ENCODE measurements at regions not wholly inside any gene's neighbourhood (a gene's known extent, or its start where the extent isn't known, plus 50 kb on each side); places are given as distances from the start of the nearest gene placed in this dataset.
"Not testable (repeated sequence)": the region's sequence is repeated elsewhere in the genome, so short reads cannot be mapped to it uniquely, and the experiment has no call there.

DNA sequence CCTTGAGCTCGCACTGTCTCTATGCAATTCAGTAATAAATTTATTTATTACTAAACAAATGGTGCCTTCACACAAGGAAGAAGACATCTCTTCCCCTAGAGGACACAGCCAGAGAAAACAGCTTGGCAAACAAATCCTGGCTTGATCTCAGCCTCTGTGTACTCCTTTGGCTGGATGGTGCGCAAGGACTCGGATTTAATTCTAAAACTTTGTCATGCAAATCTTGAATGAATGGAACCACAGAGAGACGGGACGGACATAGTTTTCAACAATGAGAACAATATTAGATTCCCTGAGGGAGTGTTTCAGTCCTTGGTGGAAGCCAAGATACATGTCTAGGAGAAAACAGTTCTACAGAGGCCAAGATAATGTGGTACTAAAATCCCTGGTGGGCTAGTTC lies 349.5 kb downstream of the NPIPA8 start:
- no peak for DNase-seq

DNA sequence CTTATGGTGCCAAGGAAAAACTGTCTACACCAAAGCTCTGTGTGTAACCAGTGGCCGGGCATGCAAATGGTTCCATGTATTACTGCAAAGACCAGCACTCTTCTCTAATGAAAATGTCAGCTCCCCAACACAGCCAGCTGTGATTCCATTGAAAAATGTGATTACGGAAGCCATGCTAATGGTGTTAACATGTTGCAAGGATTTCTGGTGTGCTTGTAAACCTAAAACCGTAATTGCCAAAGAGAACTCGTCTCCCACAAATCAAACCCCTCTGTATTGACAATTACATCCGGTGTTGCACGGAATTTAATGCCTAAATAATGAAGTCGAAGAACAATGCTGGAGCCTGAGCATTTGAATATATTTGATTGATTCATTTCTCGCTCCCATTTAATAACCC lies 351.7 kb downstream of the NPIPA8 start:
- DNase-seq = no peak

DNA sequence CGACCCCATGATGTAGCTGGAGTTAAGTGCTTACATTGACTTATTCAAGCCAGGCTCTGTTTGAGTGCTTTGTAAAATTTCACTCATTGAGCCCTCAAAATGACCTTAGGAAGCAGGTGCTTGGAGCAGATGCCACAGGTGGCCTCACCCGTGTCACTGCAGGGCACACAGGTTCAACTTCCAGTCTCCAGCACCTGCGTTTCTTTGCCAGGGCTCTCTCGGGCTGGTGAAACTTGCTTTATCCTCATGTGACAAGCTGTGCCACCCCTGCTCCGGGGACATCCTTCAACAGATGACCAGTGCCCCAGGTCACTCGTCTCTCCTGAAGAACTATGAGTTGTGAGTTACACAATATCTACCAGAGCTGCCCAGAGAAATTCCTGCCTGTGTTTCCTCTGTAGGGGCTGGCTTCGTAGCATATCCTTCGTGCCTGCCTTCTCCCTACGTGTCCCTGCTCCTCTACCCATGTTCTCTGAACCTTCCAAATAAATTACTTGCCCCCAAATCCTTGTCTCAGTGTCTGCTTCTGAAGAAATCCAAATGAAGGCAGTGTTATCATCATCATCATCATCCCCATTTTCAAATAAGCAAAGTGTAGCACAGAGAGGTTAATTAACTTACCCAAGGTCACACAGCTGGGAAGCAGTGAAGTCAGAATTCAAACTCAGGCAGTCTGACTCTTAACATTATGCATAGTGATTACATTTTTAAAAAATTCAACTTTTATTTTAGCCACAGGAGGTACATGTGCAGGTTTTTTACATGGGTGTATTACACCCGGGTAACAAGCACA lies 352.5 kb downstream of the NPIPA8 start:
- DNase-seq = no peak

DNA sequence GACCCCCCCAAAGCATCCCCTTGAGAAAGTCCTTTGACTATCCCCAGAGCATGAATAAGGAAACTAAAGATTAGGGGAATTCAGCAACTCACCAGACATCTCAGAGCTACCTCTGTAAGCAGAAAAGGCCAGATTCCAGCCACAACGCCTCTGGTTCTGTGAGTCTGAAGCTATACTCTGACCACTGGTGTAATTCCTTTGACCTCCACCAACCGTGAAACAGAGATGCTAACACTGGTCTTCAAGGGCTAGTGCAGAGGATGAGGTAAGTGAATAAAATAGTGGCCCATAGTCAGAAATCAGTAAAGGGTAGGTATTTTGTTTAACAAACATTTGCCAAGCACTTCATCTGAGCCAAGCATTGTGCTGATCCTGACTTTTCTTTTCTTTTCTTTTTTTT lies 353.4 kb downstream of the NPIPA8 start:
- DNase-seq = no peak

DNA sequence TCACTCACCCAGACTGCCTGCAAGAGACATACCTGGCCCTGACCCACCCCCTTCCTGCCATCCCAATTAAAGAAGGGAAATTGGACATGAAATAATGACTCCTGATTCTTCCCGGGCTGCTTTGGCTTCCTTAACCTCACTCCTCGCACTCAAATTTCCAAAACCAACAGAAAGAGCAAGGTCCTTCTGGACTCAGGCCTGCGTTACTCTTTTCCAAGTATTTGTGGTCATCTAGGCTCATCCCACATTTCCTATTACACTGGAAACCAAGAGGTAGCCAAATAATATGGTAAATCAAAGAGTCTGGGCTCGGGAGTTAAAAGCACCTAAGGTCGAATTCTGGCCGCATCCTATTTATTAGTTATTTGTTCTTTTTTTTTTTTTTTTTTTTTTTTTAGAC lies 359.3 kb downstream of the NPIPA8 start:
- DNase-seq = no peak

DNA sequence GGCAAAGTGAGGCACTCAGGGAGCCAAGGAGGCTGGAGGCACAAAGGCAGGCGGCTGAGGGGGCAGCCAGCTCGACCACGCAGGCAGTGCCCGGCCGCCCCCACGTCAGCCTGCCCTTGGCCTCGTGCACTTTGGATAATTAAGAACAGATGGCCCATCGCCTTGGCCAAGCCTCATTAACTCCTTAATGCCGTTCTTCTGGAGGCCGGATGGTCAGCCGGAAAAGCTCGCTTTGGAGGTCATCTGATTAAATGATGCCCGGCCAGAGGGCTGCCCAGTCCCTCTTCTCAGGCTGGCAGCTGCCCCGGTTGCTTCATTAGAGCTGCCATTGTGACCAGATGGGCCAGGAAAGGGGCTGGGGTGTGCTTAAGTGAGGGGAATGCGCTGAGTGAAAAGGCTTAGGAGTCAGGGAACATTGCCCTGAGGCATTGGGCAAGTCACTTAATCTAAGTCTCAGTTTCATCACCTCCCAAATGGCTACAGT lies 364.0 kb downstream of the NPIPA8 start:
- no peak for DNase-seq

DNA sequence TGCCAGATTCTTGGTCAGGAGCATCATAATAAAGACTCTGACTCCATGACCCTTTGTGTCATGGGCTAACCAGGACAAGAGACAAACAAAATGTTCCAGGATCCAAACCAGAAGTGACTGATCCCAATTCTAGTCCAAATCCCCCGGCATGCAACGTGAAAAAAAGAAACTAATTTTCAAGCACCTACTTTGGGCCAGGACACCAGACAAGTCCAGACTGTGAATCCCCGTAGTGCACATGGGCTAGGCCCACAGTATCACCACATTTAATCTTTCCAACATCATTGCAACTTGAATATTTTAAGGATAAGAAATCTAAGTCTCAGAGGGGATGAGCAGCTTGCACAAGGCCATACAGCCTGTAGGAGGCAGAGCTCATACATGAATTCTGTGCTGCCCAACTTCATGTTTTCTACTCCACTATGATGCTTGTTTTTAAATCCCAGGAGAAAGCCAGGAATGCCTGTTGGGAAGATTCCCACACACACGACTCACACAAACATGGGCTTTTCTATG lies 365.7 kb downstream of the NPIPA8 start:
- no peak for DNase-seq

DNA sequence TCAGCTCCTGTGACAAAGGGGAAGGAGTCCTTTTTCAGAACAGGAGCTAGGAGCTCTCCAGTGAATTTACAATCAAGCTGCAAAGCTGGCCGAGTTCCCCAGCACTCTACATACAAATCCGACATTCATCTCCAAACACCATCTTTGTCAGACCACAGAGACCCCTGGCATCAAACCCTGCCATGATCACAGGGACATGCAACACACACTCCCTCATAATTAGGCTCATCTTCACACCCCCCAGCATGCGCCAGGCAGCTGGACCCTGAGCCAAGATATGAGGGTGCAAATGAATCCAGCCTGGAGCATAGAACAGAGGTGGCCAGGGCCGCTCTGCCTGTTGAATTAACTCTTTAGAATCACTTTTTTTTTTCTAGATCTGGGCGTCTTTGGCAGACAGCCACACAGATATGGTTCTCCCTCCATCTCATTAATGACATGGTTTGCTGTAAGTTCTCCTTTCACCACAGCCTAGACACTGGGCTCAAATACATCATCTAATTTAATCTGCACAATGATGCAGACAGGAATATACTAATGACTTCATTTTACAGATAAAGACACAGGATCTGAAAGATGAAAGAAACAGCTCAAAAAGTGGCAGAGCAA lies 366.3 kb downstream of the NPIPA8 start:
- DNase-seq = no peak

DNA sequence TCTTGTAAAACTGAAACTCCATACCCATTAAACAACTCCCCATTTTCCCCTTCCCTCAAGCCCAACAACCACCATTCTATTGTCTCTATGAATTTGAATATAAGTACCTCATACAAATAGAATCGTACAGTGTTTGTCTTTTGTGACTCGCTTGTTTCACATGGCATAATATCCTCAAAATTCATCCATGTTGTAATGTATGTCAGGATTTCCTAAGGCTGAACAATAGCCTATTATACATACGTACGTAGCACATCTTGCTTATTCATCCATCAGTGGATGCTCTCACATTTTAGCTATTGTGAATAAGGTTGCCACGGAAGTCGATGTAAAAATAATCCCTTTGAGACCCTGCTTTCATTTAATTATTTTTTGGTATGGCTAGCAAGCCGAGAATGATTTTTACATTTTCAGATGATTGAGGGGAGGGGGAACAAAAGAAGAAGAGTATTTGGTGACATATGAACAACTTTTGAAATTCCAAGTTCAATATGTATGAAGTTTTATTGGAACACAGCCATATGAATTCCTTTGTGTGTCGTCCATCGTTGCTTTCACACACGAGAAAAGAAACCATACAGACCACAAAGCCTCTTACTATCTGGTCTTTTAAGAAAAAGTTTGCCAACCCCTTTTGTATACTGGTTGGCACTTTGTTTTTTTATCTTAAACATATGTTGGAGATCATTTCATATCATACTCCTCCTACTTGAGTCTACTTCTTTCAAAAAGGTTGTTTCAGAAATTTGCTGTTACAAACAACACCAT lies 371.2 kb downstream of the NPIPA8 start:
- no peak for DNase-seq

DNA sequence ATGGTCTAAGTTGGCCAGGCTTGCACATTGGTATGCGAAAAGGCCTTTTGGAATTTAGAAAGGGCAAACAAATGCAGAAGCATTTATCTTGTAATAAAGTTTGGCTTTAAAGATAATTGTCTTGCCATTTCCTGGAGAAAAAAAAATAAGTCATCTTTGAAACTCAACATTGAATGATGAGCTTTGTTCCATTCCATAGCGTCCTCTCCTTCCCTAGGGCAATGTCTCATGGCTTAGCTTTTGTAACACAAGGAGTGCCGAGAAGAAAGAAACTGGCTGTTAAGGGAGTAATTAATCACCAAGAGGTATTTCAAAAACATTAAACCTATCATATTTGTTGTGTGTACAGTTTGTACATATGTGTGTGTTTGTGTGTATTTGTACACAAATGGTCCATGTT lies 372.3 kb downstream of the NPIPA8 start:
- no peak for DNase-seq

DNA sequence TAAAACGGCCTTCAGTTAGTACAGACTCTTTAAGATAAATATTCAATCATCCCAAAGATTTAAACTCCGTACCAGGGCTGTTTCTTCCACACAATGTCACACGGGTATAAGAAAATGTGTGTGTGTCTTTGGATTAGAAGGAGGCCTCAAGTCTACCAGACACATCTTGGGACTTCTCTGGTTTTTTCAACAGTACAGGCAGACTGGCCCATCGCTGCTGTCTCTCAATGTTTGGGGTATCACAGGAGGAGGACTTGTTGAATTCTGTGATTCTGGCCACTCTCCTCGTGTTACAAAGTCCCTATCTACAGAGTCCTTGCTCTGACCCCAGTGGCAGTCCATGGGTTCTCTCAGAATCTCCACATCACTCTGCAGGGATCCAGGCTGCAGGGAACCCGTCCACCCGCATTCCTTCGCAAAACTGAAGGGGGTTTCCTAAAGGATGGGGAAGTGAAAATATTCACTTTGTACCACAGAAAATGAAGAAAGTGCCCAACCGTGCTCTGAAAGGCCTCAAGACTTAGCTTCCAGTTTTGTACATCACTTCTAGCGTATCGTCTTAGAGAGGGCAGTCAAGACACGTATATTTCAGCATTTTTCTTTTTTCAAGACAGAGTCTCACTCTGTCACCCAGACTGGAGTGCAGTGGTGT lies 373.2 kb downstream of the NPIPA8 start:
- no peak for DNase-seq

DNA sequence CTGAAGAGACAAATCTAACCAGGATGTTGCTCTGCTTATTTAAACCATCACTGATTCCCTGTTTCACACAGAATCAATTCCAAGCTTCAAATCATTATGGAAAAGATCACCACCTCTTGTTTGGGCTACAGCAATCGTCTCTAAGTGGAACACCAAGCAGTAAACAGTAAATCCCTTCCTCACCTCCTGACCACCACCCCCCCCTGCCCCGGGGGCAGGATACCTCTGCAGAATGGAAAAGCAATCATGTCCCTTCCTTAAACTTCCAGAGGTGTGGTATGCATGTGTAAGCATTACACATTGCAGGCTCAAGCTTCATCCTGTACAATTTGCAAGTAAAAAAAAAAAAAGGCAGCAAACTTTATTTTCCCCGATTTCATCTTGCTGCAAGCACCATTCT lies 373.8 kb downstream of the NPIPA8 start:
- DNase-seq = no peak

DNA sequence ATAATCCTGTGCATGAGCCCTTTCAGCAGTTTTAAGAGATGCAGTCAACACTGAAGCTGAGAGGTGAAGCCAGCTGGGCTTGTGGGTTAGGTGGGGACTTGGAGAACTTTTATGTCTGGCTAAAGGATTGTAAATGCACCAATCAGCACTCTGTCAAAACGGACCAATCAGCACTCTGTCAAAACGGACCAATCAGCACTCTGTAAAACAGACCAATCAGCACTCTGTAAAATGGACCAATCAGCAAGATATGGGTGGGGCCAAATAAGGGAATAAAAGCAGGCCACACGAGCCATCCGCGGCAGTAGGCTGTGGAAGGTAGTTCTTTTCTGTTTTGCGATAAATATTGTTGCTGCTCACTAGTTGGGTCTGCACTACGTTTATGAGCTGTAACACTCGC lies 374.7 kb downstream of the NPIPA8 start:
- DNase-seq = not testable (repeated sequence)

DNA sequence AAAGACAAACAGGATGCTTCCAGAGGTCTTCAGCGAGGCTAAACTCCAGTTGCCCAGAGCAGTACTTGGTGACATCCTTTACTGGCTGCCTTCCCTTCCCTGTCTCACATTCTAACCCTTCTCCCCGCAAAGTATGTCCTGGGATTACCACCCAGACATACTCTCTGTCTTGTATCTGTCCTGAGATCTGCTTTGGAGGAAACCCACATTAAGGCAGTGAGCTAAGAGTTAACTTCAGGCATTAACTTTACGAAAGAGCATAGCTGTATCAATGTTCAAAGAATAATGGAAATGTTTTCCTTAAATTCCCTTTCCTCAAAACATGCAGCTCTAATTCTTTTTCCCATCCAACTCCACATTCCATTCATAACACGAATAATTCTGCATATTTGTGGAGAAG lies 385.2 kb downstream of the NPIPA8 start:
- no peak for DNase-seq

DNA sequence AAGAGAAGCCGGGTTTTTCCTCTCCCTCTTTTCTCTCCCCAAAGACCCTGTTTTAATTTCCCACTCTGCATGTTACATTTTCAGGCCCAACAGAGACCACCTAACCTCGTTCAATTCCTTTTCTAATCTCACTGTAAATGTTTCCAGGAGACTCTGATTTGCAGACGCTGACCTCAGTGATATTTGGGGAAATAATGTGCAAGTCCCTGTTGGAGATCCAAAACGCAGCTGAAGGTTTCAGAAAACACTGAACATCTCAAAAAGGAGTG lies 386.6 kb downstream of the NPIPA8 start:
- DNase-seq = no peak

DNA sequence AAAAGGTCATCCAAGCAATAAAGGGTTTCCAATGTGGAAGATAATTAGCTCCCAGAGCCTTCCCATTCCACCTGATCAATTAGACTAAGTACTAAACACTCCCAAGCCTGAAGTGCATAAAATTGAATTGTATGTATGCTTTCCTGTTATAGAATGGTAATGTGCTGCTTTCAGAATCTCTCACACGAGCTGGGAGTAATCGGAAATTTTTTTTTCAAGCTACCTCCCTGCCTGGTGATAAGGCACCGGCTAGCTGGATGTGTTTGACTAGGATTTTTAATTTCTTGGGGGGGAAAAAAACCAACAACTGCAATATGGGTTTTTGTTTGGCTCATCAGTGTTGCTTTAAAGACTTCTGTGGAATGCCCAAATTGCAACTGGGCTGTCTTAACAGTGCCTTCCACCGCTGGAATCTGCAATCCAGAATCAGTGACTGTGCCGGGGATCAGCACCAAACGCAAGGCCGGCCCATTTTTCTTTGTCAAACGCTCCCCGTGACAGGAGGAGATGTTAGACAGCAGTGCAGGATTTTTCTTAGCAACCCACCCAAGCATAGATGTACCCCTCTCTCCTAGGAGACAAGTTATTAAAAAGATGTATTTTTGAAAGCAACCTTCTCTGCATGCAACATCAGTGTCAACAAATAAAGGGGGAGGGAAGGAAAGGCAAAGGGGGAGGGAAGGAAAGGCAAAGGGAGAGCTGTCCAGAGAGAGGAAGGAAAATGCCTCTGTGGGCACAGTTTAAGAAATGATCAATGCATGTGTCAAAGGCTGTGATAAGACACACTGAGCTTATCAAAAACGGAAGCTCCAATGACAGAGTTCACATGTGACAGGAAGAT lies 387.2 kb downstream of the NPIPA8 start:
- DNase-seq = no peak

DNA sequence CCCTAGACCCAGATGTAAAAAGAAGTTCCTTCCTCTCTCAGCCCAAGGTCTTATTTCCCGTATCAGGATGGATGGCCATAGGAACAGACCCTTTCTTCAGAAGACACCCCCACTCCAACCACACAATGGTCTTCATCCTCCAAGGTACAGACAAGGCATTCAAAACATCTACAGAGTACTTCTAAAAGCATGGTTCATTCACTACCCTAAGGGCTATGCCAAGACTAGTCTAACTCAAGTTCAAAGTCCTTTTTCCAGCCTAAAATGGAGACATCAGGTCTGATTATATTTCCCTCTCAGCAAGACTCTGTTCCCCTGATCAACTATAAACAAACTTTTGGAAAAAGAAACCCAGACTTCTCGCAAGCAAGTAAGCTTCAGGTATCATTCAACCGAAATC lies 388.9 kb downstream of the NPIPA8 start:
- DNase-seq = no peak

DNA sequence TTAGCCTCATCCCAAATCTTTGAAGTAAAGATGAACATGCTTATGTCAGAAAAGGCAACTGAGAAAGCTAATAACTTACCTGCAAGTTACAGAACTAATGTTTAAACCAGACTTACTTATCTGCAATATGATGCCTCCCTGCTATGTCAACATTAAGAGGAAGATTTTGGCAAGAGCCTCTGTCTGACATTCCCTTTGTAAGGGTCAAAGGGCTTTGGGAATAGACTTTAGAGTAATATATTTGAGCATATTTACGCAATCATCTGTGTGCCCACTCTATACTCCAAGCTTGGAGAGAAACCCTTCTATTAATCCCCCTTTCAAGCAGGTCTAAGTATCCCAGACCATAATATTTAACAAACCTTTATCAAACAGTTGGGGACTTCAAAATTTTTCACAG lies 389.4 kb downstream of the NPIPA8 start:
- no peak for DNase-seq

DNA sequence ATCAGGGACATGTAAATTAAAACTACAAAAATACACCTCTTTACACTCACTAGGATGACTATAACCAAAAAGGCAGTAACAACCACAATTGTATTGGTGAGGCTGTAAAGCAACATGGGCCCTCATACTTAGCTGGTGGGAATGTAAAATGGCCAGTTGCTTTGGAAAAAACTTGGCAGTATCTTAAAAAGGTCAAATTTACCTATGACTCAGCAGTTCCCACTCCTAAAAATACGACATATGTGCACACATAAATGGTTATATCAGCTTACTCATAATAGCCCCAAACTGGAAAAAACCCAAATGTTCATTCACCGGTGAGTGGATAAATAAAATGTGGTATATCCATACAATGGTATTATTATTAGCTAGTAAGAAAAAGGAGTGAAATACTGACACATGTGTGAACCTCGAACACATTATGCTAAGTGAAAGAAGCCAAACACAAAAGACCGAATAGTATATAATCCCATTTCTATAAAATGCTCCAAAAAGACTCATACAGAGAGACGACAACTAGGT lies 391.4 kb downstream of the NPIPA8 start:
- DNase-seq = no peak

DNA sequence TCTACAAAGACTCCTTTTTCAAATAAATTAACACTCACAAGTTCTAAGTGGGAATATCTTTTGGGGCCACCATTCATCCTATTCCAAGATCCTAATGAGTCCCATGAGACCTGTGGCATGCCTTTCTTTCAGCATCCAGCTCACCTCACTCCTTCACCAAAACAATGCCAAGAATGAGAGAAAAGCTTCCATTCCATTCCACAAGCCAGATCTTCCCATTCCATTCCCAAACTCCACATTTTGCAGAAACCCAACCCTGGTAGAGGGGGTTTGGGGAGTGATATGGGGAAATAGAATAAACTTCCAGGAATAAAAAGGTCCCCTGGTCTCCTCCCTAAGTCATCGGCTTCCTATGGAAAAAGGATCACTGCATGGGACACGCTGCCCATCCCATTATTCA lies 392.2 kb downstream of the NPIPA8 start:
- DNase-seq = no peak

DNA sequence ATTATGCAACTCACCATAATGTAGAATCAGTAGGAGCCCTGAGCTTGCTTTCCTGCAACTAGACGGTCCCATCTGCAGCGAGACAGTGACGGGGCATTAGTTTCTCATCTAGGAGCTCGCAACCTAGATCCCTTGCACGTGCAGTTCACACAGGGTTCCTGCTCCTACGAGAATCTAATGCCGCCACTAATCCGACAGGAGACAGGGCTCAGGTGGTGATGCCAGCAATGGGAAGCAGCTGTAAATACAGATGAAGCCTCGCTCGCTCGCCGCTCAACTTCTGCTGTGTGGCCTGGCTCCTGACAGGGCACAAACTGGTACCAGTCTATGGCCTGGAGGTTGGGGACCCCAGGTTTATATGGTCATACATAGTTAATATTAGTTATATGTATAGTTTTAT lies 394.5 kb downstream of the NPIPA8 start:
- no peak for DNase-seq
